WI38 (cell line): ENCODE measurements at regions not wholly inside any gene's neighbourhood (a gene's known extent, or its start where the extent isn't known, plus 50 kb on each side); places are given as distances from the start of the nearest gene placed in this dataset.

Experiments
- H3K4me3 ChIP-seq: 2 replicates; pipeline ENCODE4 v1.5.1; 2011; ENCODE audit warnings: low read depth, mild to moderate bottlenecking, control low read depth, low read length
- CTCF ChIP-seq: IDR thresholded peaks from 2 replicates; pipeline ENCODE4 v1.5.1; 2012; ENCODE audit warnings: low read depth, mild to moderate bottlenecking, control low read depth, low read length

GRCh38 chr11:122426073-122426472 is 229.4 kb upstream of the UBASH3B start:
- TF ChIP-seq CTCF, result no peak
- H3K4me3 ChIP-seq, result no peak overlapping the region

GRCh38 chr11:122424636-122425035 is 230.9 kb upstream of the UBASH3B start:
- no peak for TF ChIP-seq CTCF
- H3K4me3 ChIP-seq, result no peak overlapping the region

GRCh38 chr11:122423886-122424285 is 231.6 kb upstream of the UBASH3B start:
- no peak overlapping the region for H3K4me3 ChIP-seq
- TF ChIP-seq CTCF, result no peak

GRCh38 chr11:122423273-122423672 is 232.2 kb upstream of the UBASH3B start:
- no peak for TF ChIP-seq CTCF

GRCh38 chr11:122422682-122423081 is 232.8 kb upstream of the UBASH3B start:
- H3K4me3 ChIP-seq, result no peak overlapping the region

More at GRCh38 chr11:122423273-122423672, 232.2 kb upstream of the UBASH3B start:
- H3K4me3 ChIP-seq, result no peak overlapping the region

GRCh38 chr11:122421702-122422101 is 233.8 kb upstream of the UBASH3B start:
- H3K4me3 ChIP-seq, result no peak overlapping the region
- no peak for TF ChIP-seq CTCF

More at GRCh38 chr11:122422682-122423081, 232.8 kb upstream of the UBASH3B start:
- TF ChIP-seq CTCF, result no peak

GRCh38 chr11:122418032-122418431 is 237.5 kb upstream of the UBASH3B start:
- no peak overlapping the region for H3K4me3 ChIP-seq
- no peak for TF ChIP-seq CTCF
